ENCODE measurements at regions not wholly inside any gene's neighbourhood (a gene's known extent, or its start where the extent isn't known, plus 50 kb on each side); places are given as distances from the start of the nearest gene placed in this dataset.

GRCh38 chr13:22198001-22198400 lies 527.1 kb downstream of the FGF9 start:
- no peak for DNase-seq

DNA sequence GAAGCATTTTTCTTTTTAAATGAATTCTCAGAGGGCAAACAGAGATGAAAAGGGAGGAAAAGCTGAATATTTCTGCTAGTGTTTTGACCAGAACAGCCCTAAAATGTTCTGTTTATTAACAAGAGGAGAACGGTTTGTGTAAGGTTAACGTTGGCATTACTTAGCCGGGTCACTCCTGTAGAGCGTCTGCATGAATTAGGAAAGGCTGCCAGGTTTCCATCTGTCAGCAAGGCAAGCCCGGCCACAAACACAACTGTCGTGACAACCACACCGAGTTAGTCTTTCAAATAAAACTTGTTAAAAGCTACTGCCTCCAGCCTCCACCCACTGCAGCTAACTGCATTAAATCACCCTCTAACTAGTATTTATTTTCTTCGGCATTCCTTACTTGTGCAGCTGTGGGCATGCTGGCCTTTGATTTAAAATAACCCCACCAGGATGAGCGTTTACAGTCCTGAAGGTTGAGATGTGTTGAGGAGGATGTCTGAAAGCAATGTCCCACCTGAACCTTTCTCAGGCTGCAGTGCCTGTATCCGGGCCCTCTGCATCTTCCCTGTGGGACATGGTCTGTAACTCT lies 527.9 kb downstream of the FGF9 start:
- DNase-seq: no peak

GRCh38 chr13:22200440-22200839 lies 529.6 kb downstream of the FGF9 start:
- DNase-seq: no peak

GRCh38 chr13:22201375-22201925 lies 530.6 kb downstream of the FGF9 start:
- no peak for DNase-seq

GRCh38 chr13:22210134-22210930 lies 539.5 kb downstream of the FGF9 start:
- DNase-seq: no peak

DNA sequence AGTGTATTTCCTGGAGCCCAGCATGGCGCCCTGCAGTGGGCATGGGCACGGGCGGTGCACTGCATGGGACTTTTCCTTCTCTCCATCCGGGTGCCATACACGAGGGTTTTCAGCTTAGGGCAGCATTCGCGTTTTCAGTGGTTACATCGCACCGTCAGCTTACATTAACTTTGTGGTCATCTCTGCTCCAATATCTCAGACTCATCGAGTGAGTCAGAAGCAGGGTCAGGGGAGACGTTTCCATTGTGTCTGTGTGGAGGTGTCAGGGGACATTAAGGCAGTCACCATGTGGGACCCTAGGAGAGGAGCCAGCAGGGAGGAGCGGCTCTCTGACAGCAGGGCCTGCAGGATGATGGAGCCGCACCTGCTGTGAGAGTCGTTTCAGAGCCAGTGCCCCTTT lies 541.0 kb downstream of the FGF9 start:
- DNase-seq: no peak

GRCh38 chr13:22212576-22212975 lies 541.7 kb downstream of the FGF9 start:
- no peak for DNase-seq

GRCh38 chr13:22214184-22214583 lies 543.3 kb downstream of the FGF9 start:
- DNase-seq: no peak

- no peak for DNase-seq
Observed at GRCh38 chr13:22218797-22219196, 547.9 kb downstream of the FGF9 start.

DNA sequence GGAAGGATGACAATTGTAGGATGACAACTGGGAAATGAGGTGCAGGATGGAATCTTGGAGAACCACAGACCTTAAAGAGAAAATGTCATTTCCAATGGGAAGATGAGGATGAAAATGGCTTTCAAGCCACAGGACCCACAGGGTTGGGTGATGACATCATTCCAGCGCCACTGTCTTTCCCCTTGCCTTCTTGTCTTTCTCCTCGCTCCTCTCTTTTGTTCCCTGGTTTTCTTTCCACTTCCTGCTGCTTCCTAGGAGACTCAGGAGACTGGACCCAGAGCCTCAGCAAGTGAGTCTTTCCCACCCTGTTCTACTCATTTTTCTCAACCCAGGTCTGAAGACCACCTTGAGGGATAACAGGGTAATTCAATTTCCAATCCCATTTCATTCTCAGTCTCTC lies 548.8 kb downstream of the FGF9 start:
- DNase-seq: no peak

GRCh38 chr13:22220151-22221135 lies 549.6 kb downstream of the FGF9 start:
- no peak for DNase-seq

- DNase-seq: no peak
Observed at GRCh38 chr13:22223411-22223810, 552.5 kb downstream of the FGF9 start.

DNA sequence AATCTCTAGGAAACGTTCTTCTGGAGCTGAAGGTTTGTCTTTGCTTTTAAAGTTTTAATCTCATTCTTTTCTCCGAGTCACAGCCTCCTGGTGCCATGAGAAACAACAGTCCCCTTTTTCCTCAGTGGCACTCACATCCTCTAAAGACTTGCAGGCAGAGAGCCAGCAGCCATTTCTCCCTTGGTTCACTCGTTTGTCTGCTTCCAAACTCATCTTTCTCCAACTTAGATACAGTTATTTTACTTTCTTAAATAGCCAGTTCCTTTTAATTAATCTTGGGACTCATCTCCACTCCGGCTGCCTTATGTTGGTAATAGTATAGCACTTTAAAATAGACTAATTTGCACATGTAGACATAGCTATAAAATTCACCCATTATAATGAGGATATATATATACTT lies 555.2 kb downstream of the FGF9 start:
- DNase-seq: no peak

- DNase-seq: no peak
Observed at GRCh38 chr13:22227895-22228294, 557.0 kb downstream of the FGF9 start.

DNA sequence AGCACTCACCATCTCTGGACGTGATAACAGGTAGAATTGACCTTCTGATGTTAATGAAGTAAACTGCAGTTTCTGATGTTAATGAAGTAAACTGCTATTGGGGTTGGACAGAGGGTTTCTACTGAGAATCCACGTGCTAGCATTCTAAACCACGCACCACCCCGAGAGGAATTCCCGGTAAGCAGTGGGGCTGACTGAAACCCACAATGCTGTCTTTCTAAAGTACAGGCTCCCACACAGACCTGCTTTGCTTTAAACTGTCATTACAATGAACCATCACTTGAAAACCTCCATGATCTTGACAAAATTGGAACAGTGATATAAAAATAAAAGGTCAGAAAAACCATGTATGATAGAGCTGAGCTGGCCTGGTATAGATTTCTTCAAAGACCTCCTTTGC lies 559.0 kb downstream of the FGF9 start:
- no peak for DNase-seq

GRCh38 chr13:22232186-22232585 lies 561.3 kb downstream of the FGF9 start:
- no peak for DNase-seq

DNA sequence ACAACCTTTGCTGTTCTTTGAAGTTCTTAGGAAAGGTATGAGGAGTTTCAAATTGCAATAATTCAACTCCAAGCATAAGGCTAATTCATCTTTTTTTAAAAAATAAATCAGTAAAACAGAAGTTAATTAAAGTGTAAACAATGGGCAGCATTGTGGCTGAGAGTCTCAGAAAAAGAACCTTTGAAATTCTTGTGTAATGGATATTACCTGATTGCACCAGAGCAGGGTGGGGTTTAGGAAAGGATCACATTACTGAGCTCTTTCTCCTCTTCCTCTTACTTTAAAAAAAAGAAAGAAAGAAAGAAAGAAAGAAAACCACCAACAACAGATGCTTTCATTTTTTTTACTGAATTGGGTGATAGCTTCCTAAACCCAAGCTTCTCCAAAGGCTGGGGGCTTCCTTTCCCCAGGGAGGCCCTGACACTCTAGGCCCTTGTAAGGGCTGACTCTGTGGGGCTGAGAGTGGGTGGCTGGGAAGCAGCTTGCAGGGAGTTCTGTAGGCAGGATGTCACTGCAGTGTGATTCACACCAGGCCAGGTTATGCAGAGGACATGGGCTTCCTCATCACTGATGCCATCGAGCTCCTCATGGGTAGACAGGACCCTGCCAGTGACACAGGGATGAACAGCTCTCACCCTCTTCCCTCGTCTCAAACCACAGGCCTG lies 564.5 kb downstream of the FGF9 start:
- DNase-seq: no peak

DNA sequence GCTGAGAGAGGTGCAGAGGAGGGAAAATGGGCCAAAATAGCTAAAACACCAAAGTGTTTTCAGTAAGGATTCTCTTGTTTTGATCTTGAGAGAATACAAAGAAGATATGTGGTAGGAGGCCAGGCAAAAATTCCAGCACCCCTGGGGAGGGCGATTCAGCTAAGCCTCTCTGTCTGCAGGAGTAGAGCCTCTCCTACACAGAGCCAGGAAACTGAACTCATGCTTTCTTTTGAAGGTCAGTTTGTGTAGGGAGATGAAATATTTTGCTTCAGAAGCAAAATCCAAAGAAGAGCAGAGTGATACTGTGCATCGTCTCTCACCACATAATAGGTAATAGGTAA lies 565.0 kb downstream of the FGF9 start:
- DNase-seq: no peak

GRCh38 chr13:22238269-22238668 lies 567.4 kb downstream of the FGF9 start:
- no peak for DNase-seq

DNA sequence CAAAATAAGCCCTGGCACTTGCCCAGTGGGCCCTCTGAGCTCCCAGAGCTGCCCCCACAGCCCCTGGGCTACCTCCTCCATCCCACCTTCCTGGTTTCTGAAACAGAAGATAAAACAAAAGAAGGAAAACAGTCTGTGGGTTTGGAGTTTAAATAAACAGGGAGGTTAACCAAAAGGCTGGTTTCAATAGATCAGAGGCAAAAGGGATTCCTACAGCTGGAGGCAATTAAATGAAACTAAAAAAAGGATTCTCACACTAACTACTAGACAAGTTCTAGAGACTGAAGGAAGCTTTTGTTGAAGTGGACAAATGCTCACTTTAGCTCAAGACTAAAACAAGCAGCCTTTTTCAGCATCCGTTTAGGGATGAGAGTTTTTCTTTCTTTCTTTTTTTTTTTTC lies 569.8 kb downstream of the FGF9 start:
- no peak for DNase-seq

- DNase-seq: no peak
Observed at GRCh38 chr13:22243469-22244163, 572.7 kb downstream of the FGF9 start.

- no peak for DNase-seq
Observed at GRCh38 chr13:22252281-22252830, 581.5 kb downstream of the FGF9 start.

All from activated CD8-positive, alpha-beta memory T cell treated with anti-CD3 and anti-CD28 coated beads for 24 hours (primary cell).